ENCODE measurements at regions not wholly inside any gene's neighbourhood (a gene's known extent, or its start where the extent isn't known, plus 50 kb on each side); places are given as distances from the start of the nearest gene placed in this dataset.

- no peak for TF ChIP-seq EP300 (conservative IDR thresholded peaks at IDR 0.05; ENCODE audit: poor library complexity, severe bottlenecking)
- no peak for TF ChIP-seq EZH2 (IDR thresholded peaks at IDR 0.05; ENCODE audit: borderline replicate concordance, insufficient read depth, low read length, poor library complexity, severe bottlenecking)
Measured at GRCh38 chr15:87639305-87640011, 617.1 kb downstream of the NTRK3 start.

Measured in neural cell (in vitro differentiated cells).